SK-N-MC (cell line): ENCODE measurements at regions not wholly inside any gene's neighbourhood (a gene's known extent, or its start where the extent isn't known, plus 50 kb on each side); places are given as distances from the start of the nearest gene placed in this dataset.

Experiments used
- EZH2 ChIP-seq: fragments of 200-600 bp; sonication (generic); IDR thresholded peaks from one replicate; pipeline ENCODE4 v1.6.1; 2017; ENCODE audit warnings: antibody characterized with exemption
- POLR2AphosphoS5 ChIP-seq: IDR thresholded peaks from 2 replicates; pipeline ENCODE4 v1.6.1; 2012; ENCODE audit warnings: mild to moderate bottlenecking, low read depth, low read length, borderline replicate concordance

DNA sequence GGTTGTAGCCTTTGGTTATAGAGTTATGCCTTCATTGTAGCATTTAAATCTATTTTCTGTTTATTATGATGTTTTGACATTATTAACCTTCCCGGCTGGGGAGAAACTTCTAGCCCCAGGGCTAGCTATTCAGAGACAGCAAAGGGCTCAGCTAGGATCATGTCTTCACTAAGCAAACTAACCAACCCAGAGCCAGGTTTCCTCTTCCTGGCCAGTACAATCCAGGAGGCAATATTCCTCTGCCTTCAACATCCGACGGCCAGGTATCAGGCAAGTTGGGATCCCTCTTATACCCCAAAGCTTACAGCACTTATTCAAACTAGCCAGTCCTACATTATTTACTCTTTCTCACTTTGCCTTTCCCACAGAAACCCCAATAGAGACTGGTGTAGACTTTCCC is 1060.7 kb upstream of the GHITM start:
- TF ChIP-seq POLR2AphosphoS5 (no peak), EZH2 (no peak)
